Esophagus muscularis mucosa (tissue), 4 donors: ENCODE measurements at regions not wholly inside any gene's neighbourhood (a gene's known extent, or its start where the extent isn't known, plus 50 kb on each side); places are given as distances from the start of the nearest gene placed in this dataset.
A peak's percentile ranks its signal among the peaks of the same experiment; 100 is the strongest.

Experiments
- DNase-seq: peaks from one replicate; pipeline ENCODE4 v3.0.0-alpha.2; 2017; ENCODE audit errors: extremely low spot score
- H3K27ac ChIP-seq, 4 donors: fragments of 200-600 bp; sonication (generic); replicated peaks in 1 of 4; 1 replicate in 3 of 4; 2 replicates in 1 of 4; pipeline ENCODE4 v1.5.1; 2016 to 2019; ENCODE audit warnings: mild to moderate bottlenecking in 1 of 4
- H3K27me3 ChIP-seq, 4 donors: fragments of 200-600 bp; sonication (generic); one replicate each; pipeline versions ENCODE4 v1.5.1 to v1.6.0; 2016 to 2019
- H3K36me3 ChIP-seq, 4 donors: fragments of 200-600 bp; sonication (generic); one replicate each; pipeline ENCODE4 v1.5.1; 2016 to 2019
- H3K4me1 ChIP-seq, 4 donors: fragments of 200-600 bp; sonication (generic); one replicate each; pipeline ENCODE4 v1.5.1; 2016 to 2019
- H3K4me3 ChIP-seq, 4 donors: fragments of 200-600 bp; sonication (generic); 1 replicate in 2 of 4; 2 replicates in 2 of 4; pipeline ENCODE4 v1.5.1; 2016 to 2019; ENCODE audit warnings: mild to moderate bottlenecking in 4 of 4, moderate library complexity in 1 of 4
- H3K9me3 ChIP-seq, 4 donors: fragments of 200-600 bp; sonication (generic); 1 replicate in 3 of 4; 2 replicates in 1 of 4; pipeline ENCODE4 v1.5.1; 2016 to 2019
- CTCF ChIP-seq, 3 experiments: fragments of 200-600 bp in 2 of 3; fragments of 450-650 bp in 1 of 3; sonication (generic) in 2 of 3; IDR thresholded peaks; one replicate each; pipeline ENCODE4 v1.5.1; 2017 to 2019; ENCODE audit warnings: antibody characterized with exemption in 3 of 3, mild to moderate bottlenecking in 2 of 3, moderate library complexity in 1 of 3
- EP300 ChIP-seq: sonication (generic); formaldehyde crosslinking; IDR thresholded peaks from one replicate; pipeline ENCODE4 v1.6.1; 2017; ENCODE audit warnings: antibody characterized with exemption
- POLR2A ChIP-seq: fragments of 450-650 bp; IDR thresholded peaks from one replicate; pipeline ENCODE4 v1.6.1; 2017; ENCODE audit warnings: antibody characterized with exemption, moderate library complexity, mild to moderate bottlenecking, low read depth
- POLR2AphosphoS5 ChIP-seq, 2 donors: sonication (generic); formaldehyde crosslinking; IDR thresholded peaks; one replicate each; pipeline ENCODE4 v1.6.1; 2017; ENCODE audit warnings: antibody characterized with exemption in 2 of 2
- WGBS: methylation state at CpG from one replicate; pipeline ENCODE4 v1.1.5; 2018; 5-methylcytosine and 5-hydroxymethylcytosine counted together
- intact Hi-C: fragments of 100-400 bp; cut with DNase I; formaldehyde crosslinking; loops from one replicate; pipeline ENCODE4 v1.15.1; 2023

- Histone ChIP-seq H3K9me3 (peaks cover 0 to 4% (median under 1%) of the 10 kb centered on the region in 4 donors), H3K27ac (no peak overlapping the region), H3K27me3 (peaks cover 0 to 18% (median 0%) of the 10 kb centered on the region in 4 donors), H3K4me3 (no peak overlapping the region), H3K4me1 (peaks cover 0 to 4% (median 0%) of the 10 kb centered on the region in 4 donors), H3K36me3 (no peaks in the 10 kb centered on the region)
- 100% methylated on average over 1 of the region's 1 CpG for WGBS
- peak; percentile 47 for DNase-seq
- intact Hi-C loops = no loop called here
- no peak for TF ChIP-seq EP300
- TF ChIP-seq POLR2AphosphoS5 (IDR thresholded peaks at IDR 0.05) = no peak
These were observed 137.0 kb upstream of the HS6ST1 start for GRCh38 chr2:128455721-128456050.

- DNase-seq = peak; percentile 62
- no peaks in the 10 kb centered on the region for H3K36me3 ChIP-seq
- 93% methylated on average over 5 of the region's 5 CpGs for WGBS
- intact Hi-C loops = no loop called here
- H3K4me3 ChIP-seq = no peak overlapping the region
- H3K9me3 ChIP-seq = peaks cover 0 to 10% (median 2%) of the 10 kb centered on the region in 4 donors
- no peak overlapping the region for H3K27ac ChIP-seq
- no peak for TF ChIP-seq EP300
- no peak for TF ChIP-seq POLR2A
- TF ChIP-seq POLR2AphosphoS5 (IDR thresholded peaks at IDR 0.05) = no peak
- TF ChIP-seq CTCF (IDR thresholded peaks at IDR 0.05) = no peak
- H3K4me1 ChIP-seq = peaks cover 0 to 4% (median 0%) of the 10 kb centered on the region in 4 donors
- H3K27me3 ChIP-seq = peaks cover 0 to 18% (median 0%) of the 10 kb centered on the region in 4 donors
These were observed 137.6 kb upstream of the HS6ST1 start for GRCh38 chr2:128456281-128456680.

- WGBS = 100% methylated on average over 1 of the region's 4 CpGs
- peaks cover 0 to 15% (median 2%) of the 10 kb centered on the region in 4 donors for H3K9me3 ChIP-seq
- no peak for TF ChIP-seq EP300
- no peak for TF ChIP-seq POLR2AphosphoS5 (IDR thresholded peaks at IDR 0.05)
- no peak for TF ChIP-seq CTCF (IDR thresholded peaks at IDR 0.05)
- no peak for DNase-seq
- H3K4me1 ChIP-seq = peaks cover 0 to 4% (median 0%) of the 10 kb centered on the region in 4 donors
- H3K27me3 ChIP-seq = peaks cover 0 to 15% (median 0%) of the 10 kb centered on the region in 4 donors
- H3K27ac ChIP-seq = no peak overlapping the region
- intact Hi-C loops = no loop called here
- no peak overlapping the region for H3K4me3 ChIP-seq
- no peaks in the 10 kb centered on the region for H3K36me3 ChIP-seq
These were observed 138.4 kb upstream of the HS6ST1 start for GRCh38 chr2:128457006-128457604.

DNA sequence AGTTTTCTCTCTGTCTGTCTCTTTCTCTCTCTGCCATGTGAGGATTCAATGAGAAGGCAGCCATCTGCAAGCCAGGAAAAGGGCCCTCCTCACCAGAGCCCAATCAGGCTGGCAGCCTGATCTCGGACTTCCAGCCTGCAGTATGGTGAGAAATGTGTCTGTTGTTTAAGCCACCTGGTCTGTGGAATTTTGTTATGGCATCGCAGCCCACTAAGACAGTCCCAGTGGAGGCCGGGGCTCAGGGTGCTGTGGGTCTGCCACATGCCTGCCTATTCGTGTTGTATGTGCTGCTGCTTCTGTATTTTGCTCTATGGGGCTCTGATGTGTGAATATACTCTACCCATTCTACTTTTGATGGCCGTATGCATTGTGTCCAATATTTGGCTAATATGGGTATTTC is 139.0 kb upstream of the HS6ST1 start:
- TF ChIP-seq CTCF (IDR thresholded peaks at IDR 0.05) (no peak), POLR2AphosphoS5 (IDR thresholded peaks at IDR 0.05) (no peak), POLR2A (no peak), EP300 (no peak)
- intact Hi-C loops = no loop called here
- no peak for DNase-seq

GRCh38 chr2:128458505-128458904 is 139.8 kb upstream of the HS6ST1 start:
- intact Hi-C loops = no loop called here
- no peak for DNase-seq
- H3K4me1 ChIP-seq = peaks cover 0 to 4% (median 0%) of the 10 kb centered on the region in 4 donors
- WGBS = 39% methylated on average over 2 of the region's 2 CpGs
- H3K4me3 ChIP-seq = no peak overlapping the region
- peaks cover 0 to 15% (median 5%) of the 10 kb centered on the region in 4 donors for H3K9me3 ChIP-seq
- peaks cover 0 to under 1% (median 0%) of the 10 kb centered on the region in 4 donors for H3K27me3 ChIP-seq
- no peak overlapping the region for H3K27ac ChIP-seq
- TF ChIP-seq EP300 (no peak), POLR2AphosphoS5 (IDR thresholded peaks at IDR 0.05) (no peak), CTCF (IDR thresholded peaks at IDR 0.05) (no peak), POLR2A (no peak)
- no peaks in the 10 kb centered on the region for H3K36me3 ChIP-seq

More for the DNA sequence above, 139.0 kb upstream of the HS6ST1 start:
- no peaks in the 10 kb centered on the region for H3K36me3 ChIP-seq
- H3K4me3 ChIP-seq = no peak overlapping the region
- 65% methylated on average over 5 of the region's 5 CpGs for WGBS
- no peak overlapping the region for H3K27ac ChIP-seq
- peaks cover 0 to 15% (median 5%) of the 10 kb centered on the region in 4 donors for H3K9me3 ChIP-seq
- H3K4me1 ChIP-seq = peaks cover 0 to 4% (median 0%) of the 10 kb centered on the region in 4 donors
- H3K27me3 ChIP-seq = peaks cover 0 to 9% (median 0%) of the 10 kb centered on the region in 4 donors
